ENCODE measurements at regions not wholly inside any gene's neighbourhood (a gene's known extent, or its start where the extent isn't known, plus 50 kb on each side); places are given as distances from the start of the nearest gene placed in this dataset.

DNA sequence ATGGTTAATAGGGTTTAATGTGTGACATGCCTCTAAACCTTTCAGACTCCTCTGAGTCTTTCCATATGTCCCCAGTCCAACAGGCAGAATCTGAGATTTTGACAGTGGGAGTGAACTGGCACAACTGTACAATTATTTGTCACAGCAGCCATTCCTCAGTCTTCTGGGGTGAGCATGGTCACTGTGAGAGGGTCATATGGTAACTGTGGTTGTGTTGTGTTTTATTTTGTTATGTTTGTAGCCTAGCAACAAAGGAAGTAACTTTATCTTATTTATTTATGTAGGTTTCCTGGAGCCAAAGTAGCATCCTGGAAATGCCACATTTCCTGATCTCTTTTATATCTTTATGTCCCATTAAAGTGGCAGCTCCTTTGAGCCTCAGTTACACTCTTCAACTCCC is 1067.9 kb downstream of the TTLL7 start:
- TF ChIP-seq GATA2 (IDR thresholded peaks at IDR 0.05; ENCODE audit: low read depth, low read length) (no peak), GATA3 (IDR thresholded peaks at IDR 0.05; ENCODE audit: low read depth, low read length) (no peak)
